ENCODE measurements at regions not wholly inside any gene's neighbourhood (a gene's known extent, or its start where the extent isn't known, plus 50 kb on each side); places are given as distances from the start of the nearest gene placed in this dataset.

- no peak for DNase-seq (ENCODE audit: low read depth)
These were observed 323.2 kb upstream of the SALL3 start for GRCh38 chr18:78656346-78656925.

- DNase-seq (ENCODE audit: low read depth), result no peak
These were observed 321.1 kb upstream of the SALL3 start for GRCh38 chr18:78658531-78658930.

GRCh38 chr18:78659057-78659456 lies 320.6 kb upstream of the SALL3 start:
- DNase-seq (ENCODE audit: low read depth), result no peak

GRCh38 chr18:78659748-78660147 lies 319.9 kb upstream of the SALL3 start:
- DNase-seq (ENCODE audit: low read depth), result no peak

- DNase-seq (ENCODE audit: low read depth), result no peak
These were observed 319.3 kb upstream of the SALL3 start for GRCh38 chr18:78660311-78660710.

GRCh38 chr18:78661316-78661715 lies 318.3 kb upstream of the SALL3 start:
- no peak for DNase-seq (ENCODE audit: low read depth)

- DNase-seq (ENCODE audit: low read depth), result no peak
These were observed 316.7 kb upstream of the SALL3 start for GRCh38 chr18:78662879-78663278.

- DNase-seq (ENCODE audit: low read depth), result no peak
These were observed 315.6 kb upstream of the SALL3 start for GRCh38 chr18:78664048-78664447.

- DNase-seq (ENCODE audit: low read depth), result no peak
These were observed 314.8 kb upstream of the SALL3 start for GRCh38 chr18:78664848-78665247.

- DNase-seq (ENCODE audit: low read depth), result no peak
These were observed 314.0 kb upstream of the SALL3 start for GRCh38 chr18:78665644-78666043.

GRCh38 chr18:78666666-78667335 lies 312.8 kb upstream of the SALL3 start:
- no peak for DNase-seq (ENCODE audit: low read depth)

GRCh38 chr18:78670778-78671391 lies 308.7 kb upstream of the SALL3 start:
- no peak for DNase-seq (ENCODE audit: low read depth)

- no peak for DNase-seq (ENCODE audit: low read depth)
These were observed 308.1 kb upstream of the SALL3 start for GRCh38 chr18:78671551-78671950.

GRCh38 chr18:78672862-78673446 lies 306.7 kb upstream of the SALL3 start:
- DNase-seq (ENCODE audit: low read depth), result no peak

- DNase-seq (ENCODE audit: low read depth), result no peak
These were observed 305.9 kb upstream of the SALL3 start for GRCh38 chr18:78673516-78674321.

GRCh38 chr18:78675231-78675630 lies 304.4 kb upstream of the SALL3 start:
- DNase-seq (ENCODE audit: low read depth), result no peak

- no peak for DNase-seq (ENCODE audit: low read depth)
These were observed 302.8 kb upstream of the SALL3 start for GRCh38 chr18:78676622-78677482.

GRCh38 chr18:78677483-78678317 lies 301.9 kb upstream of the SALL3 start:
- DNase-seq (ENCODE audit: low read depth), result no peak

- no peak for DNase-seq (ENCODE audit: low read depth)
These were observed 301.3 kb upstream of the SALL3 start for GRCh38 chr18:78678318-78678695.

- no peak for DNase-seq (ENCODE audit: low read depth)
These were observed 300.6 kb upstream of the SALL3 start for GRCh38 chr18:78679031-78679430.

Data from amniotic epithelial cell (primary cell).